ENCODE measurements at regions not wholly inside any gene's neighbourhood (a gene's known extent, or its start where the extent isn't known, plus 50 kb on each side); places are given as distances from the start of the nearest gene placed in this dataset.

DNA sequence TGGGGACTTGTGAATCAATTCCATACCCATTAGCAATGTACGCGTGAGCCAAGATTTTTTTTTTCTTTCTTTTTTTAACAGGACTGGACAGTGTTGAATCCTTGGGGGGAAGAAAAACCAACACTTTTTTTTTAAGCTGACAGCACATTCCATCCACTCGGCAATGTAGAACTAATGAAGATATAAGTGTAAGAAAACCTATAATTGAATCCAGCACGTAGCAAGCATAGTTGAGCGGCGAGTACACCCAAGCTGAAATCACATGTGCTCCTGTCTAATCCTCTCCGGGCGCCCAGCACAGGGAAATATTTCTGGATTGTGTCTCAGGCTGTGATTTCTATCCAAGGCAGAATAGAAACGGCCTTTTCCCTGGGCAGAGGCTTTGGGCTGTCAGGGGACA is 118.2 kb downstream of the BOD1 start:
- H3K4me3 Mint-ChIP-seq: no peak overlapping the region
- no peaks in the 10 kb centered on the region for H3K79me2 ChIP-seq (ENCODE audit: insufficient read depth, low read length)
- H3K36me3 Mint-ChIP-seq: no peaks in the 10 kb centered on the region
- peaks cover 3 to 16% (median 10%) of the 10 kb centered on the region in 3 donors for H3K27me3 Mint-ChIP-seq (ENCODE audit: low read depth in 3 of 3)
- no peak overlapping the region for H2AFZ ChIP-seq (ENCODE audit: insufficient read depth, low read depth, low read length, poor library complexity, severe bottlenecking)
- TF ChIP-seq, protein P1, sequence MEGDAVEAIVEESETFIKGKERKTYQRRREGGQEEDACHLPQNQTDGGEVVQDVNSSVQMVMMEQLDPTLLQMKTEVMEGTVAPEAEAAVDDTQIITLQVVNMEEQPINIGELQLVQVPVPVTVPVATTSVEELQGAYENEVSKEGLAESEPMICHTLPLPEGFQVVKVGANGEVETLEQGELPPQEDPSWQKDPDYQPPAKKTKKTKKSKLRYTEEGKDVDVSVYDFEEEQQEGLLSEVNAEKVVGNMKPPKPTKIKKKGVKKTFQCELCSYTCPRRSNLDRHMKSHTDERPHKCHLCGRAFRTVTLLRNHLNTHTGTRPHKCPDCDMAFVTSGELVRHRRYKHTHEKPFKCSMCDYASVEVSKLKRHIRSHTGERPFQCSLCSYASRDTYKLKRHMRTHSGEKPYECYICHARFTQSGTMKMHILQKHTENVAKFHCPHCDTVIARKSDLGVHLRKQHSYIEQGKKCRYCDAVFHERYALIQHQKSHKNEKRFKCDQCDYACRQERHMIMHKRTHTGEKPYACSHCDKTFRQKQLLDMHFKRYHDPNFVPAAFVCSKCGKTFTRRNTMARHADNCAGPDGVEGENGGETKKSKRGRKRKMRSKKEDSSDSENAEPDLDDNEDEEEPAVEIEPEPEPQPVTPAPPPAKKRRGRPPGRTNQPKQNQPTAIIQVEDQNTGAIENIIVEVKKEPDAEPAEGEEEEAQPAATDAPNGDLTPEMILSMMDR (IDR thresholded peaks at IDR 0.05): no peak
- intact Hi-C loops (cut with micrococcal nuclease): no loop called here
- WGBS (ENCODE audit: insufficient coverage): 97% methylated on average over 7 of the region's 9 CpGs
- H3K36me3 ChIP-seq (replicated peaks in 1 of 2; ENCODE audit: control insufficient read depth in 1 of 2, insufficient read depth in 2 of 2, low read length in 2 of 2): no peaks in the 10 kb centered on the region
- no peaks in the 10 kb centered on the region for H3K4me1 Mint-ChIP-seq
- H3K9me3 Mint-ChIP-seq: peaks cover 0 to 3% (median 0%) of the 10 kb centered on the region in 7 donors
- H3K27ac Mint-ChIP-seq: no peak overlapping the region
- H3K9me3 ChIP-seq (replicated peaks in 1 of 2; ENCODE audit: control insufficient read depth in 1 of 2, insufficient read depth in 1 of 2, low read length in 2 of 2): no peaks in the 10 kb centered on the region
- DNase-seq: no peak
- H3K27ac ChIP-seq (ENCODE audit: low read depth in 1 of 2, low read length in 2 of 2): no peak overlapping the region
- H3K4me1 ChIP-seq (ENCODE audit: control insufficient read depth in 1 of 2, insufficient read depth in 2 of 2, low read length in 2 of 2): no peaks in the 10 kb centered on the region
- no peaks in the 10 kb centered on the region for H4K20me1 ChIP-seq (ENCODE audit: insufficient read depth, low read length)
- H3K4me3 ChIP-seq (replicated peaks in 1 of 3; ENCODE audit: low read depth in 2 of 3, low read length in 3 of 3): no peak overlapping the region
- peaks cover 0 to 12% of the 10 kb centered on the region in 2 donors for H3K27me3 ChIP-seq (ENCODE audit: control insufficient read depth in 2 of 2, insufficient read depth in 2 of 2, low read length in 2 of 2)
- H3K9ac ChIP-seq (ENCODE audit: insufficient read depth, low read length, poor library complexity, severe bottlenecking): no peak overlapping the region
- H3K4me2 ChIP-seq (replicated peaks; ENCODE audit: extremely low read depth, low read length, poor library complexity, severe bottlenecking): no peak overlapping the region

DNA sequence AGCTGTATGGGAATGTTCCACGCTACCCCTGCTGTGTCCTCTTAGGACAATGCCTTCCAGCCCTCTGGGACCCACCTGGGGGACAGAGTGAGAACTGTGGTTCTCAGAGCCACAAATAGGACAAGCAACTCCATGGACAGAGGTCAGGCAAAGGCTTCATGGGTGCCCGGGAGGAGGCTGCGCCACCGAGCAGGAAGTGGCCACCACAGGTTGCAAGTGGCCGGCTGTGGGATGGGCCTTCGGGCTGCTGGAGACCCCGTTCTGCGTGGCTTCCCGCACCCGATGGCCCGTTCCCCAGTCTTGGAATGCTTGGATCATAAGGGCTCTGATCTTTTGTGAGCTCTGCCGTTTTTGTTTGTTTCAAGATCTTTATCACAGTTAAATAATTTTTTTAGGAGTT is 118.8 kb downstream of the BOD1 start:
- Histone ChIP-seq H3K79me2 (ENCODE audit: insufficient read depth, low read length) (no peaks in the 10 kb centered on the region), H3K9ac (ENCODE audit: insufficient read depth, low read length, poor library complexity, severe bottlenecking) (no peak overlapping the region), H3K27me3 (ENCODE audit: control insufficient read depth in 2 of 2, insufficient read depth in 2 of 2, low read length in 2 of 2) (peaks cover 0 to 12% of the 10 kb centered on the region in 2 donors), H3K36me3 (replicated peaks in 1 of 2; ENCODE audit: control insufficient read depth in 1 of 2, insufficient read depth in 2 of 2, low read length in 2 of 2) (no peaks in the 10 kb centered on the region), H4K20me1 (ENCODE audit: insufficient read depth, low read length) (no peaks in the 10 kb centered on the region), H3K4me1 (ENCODE audit: control insufficient read depth in 1 of 2, insufficient read depth in 2 of 2, low read length in 2 of 2) (no peaks in the 10 kb centered on the region), H3K4me3 (replicated peaks in 1 of 3; ENCODE audit: low read depth in 2 of 3, low read length in 3 of 3) (no peak overlapping the region), H3K9me3 (replicated peaks in 1 of 2; ENCODE audit: control insufficient read depth in 1 of 2, insufficient read depth in 1 of 2, low read length in 2 of 2) (no peaks in the 10 kb centered on the region), H3K27ac (ENCODE audit: low read depth in 1 of 2, low read length in 2 of 2) (no peak overlapping the region), H2AFZ (ENCODE audit: insufficient read depth, low read depth, low read length, poor library complexity, severe bottlenecking) (no peak overlapping the region), H3K4me2 (replicated peaks; ENCODE audit: extremely low read depth, low read length, poor library complexity, severe bottlenecking) (no peak overlapping the region)
- Mint-ChIP-seq H3K27me3 (ENCODE audit: low read depth in 3 of 3) (peaks cover 3 to 17% (median 13%) of the 10 kb centered on the region in 3 donors), H3K36me3 (no peaks in the 10 kb centered on the region), H3K27ac (no peak overlapping the region), H3K4me3 (no peak overlapping the region), H3K4me1 (no peaks in the 10 kb centered on the region), H3K9me3 (peaks cover 0 to 3% (median 0%) of the 10 kb centered on the region in 7 donors)
- intact Hi-C loops (cut with micrococcal nuclease): no loop called here
- WGBS (ENCODE audit: insufficient coverage): 92% methylated on average over 9 of the region's 12 CpGs
- DNase-seq: no peak
- TF ChIP-seq, protein P1 (IDR thresholded peaks at IDR 0.05): no peak
